SU-DHL-6 (cell line): ENCODE measurements at regions not wholly inside any gene's neighbourhood (a gene's known extent, or its start where the extent isn't known, plus 50 kb on each side); places are given as distances from the start of the nearest gene placed in this dataset.

Experiments
- EZH2phosphoT487 ChIP-seq: fragments of 200-600 bp; sonication (generic), shearing (Covaris generic); conservative IDR thresholded peaks from 2 replicates; pipeline ENCODE4 v1.6.1; 2018; ENCODE audit warnings: mild to moderate bottlenecking, antibody characterized with exemption, low read length, moderate library complexity, mixed read lengths
- TF ChIP-seq, protein P1 (sequence below): fragments of 200-600 bp; sonication (generic); IDR thresholded peaks from one replicate; pipeline ENCODE4 v1.5.1; 2017; ENCODE audit warnings: antibody characterized with exemption, mild to moderate bottlenecking, low read length, moderate library complexity; ENCODE audit not compliant: insufficient read depth, poor library complexity, severe bottlenecking

DNA sequence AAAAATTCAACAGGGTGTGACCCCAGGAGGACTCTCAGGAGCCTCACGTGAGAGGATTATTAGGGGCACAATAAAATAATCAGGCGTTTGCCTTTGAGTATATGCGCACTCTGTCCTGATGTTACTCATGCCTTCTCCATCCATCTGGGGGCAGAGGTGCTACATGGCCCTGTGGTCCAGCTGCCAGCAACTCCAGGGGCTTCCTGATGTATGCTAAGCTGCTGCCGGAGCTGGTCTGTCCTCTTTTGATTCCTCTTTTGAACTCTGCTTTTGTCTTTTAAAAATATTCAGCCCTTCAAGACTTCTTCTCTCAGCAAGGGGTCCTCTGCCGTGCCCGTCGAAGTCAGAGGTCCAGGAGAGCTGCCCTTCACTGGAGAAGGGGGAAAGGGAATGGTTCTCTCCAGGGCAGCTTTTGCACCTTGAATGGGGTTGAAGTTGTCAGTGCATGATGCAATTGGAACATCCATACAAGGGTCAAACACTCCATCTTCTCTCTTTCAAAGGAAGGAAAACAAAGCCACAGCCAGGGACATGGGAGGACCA is 431.4 kb downstream of the SHISA9 start:
- no peak for TF ChIP-seq EZH2phosphoT487
- TF ChIP-seq, protein P1, sequence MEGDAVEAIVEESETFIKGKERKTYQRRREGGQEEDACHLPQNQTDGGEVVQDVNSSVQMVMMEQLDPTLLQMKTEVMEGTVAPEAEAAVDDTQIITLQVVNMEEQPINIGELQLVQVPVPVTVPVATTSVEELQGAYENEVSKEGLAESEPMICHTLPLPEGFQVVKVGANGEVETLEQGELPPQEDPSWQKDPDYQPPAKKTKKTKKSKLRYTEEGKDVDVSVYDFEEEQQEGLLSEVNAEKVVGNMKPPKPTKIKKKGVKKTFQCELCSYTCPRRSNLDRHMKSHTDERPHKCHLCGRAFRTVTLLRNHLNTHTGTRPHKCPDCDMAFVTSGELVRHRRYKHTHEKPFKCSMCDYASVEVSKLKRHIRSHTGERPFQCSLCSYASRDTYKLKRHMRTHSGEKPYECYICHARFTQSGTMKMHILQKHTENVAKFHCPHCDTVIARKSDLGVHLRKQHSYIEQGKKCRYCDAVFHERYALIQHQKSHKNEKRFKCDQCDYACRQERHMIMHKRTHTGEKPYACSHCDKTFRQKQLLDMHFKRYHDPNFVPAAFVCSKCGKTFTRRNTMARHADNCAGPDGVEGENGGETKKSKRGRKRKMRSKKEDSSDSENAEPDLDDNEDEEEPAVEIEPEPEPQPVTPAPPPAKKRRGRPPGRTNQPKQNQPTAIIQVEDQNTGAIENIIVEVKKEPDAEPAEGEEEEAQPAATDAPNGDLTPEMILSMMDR, result no peak
